ENCODE measurements at regions not wholly inside any gene's neighbourhood (a gene's known extent, or its start where the extent isn't known, plus 50 kb on each side); places are given as distances from the start of the nearest gene placed in this dataset.
"Not testable (repeated sequence)": the region's sequence is repeated elsewhere in the genome, so short reads cannot be mapped to it uniquely, and the experiment has no call there.

DNA sequence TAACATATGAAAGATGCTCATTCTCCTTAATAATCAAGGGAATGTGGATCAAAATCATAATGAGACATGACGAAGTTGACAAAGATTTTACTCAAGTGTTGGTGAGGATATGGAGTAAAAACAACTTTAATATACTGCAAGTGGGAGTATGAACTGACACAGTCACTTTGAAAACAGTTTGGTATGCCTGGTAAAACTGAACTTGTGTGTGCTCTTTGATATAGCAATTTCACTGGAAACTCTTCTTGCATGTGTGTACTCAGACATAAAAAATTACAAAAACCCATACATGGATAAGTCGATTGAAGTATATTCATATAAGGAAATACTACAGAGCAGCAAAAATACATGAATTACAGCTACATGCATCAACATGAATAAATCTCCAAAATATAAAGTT, 182.5 kb downstream of the NFKBIZ start:
- H3K9me3 ChIP-seq (ENCODE audit: control insufficient read depth, low read length): no peaks in the 10 kb centered on the region
- H3K4me1 ChIP-seq (ENCODE audit: control insufficient read depth, insufficient read depth, low read length): no peaks in the 10 kb centered on the region
- H3K4me3 ChIP-seq (ENCODE audit: low read length): no peak overlapping the region
- H3K27me3 ChIP-seq (ENCODE audit: control insufficient read depth, insufficient read depth, low read length): no peaks in the 10 kb centered on the region
- no peak overlapping the region for H3K9ac ChIP-seq (ENCODE audit: low read length)
- H3K36me3 ChIP-seq (ENCODE audit: control insufficient read depth, insufficient read depth, low read length): no peaks in the 10 kb centered on the region

DNA sequence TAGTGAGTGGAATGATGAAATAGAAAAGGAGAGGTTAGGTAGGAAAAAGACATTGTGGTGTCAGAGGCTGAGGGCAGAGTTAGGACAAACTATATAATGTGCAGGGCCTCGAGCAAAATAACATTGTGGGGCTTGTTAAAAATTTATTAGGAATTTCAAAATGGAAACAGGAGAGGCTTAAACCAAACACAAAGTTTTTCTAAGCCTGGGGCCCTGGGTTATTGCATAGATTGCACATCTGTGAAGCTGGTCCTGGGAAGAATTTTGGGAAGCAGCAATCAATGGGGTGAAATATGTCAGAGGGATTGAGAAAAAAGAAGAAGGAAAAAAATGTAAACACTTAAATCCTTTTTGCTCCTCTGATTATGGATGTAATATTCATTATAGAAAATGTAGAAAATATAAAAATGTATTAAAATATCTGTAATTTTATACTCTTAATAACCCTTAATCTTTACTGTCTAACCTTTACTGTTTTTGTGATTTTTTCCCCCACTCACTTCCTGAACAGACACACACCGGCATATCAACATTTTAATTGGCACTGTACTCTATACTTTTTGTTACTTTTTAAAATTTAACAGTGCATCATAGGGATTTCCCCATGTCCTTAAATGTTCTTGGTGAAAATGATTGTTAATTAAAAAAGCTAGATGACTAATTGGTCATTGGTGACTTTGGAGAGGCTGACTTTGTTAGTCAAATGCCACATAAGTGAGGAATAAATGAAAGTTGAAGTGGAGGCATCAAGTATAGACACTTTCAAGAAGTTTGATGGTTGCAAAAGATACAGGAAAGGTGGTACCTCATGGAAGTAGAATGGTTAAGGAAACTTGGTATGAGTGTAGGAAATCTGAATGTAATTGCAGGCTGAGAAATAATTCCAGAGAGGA, 183.4 kb downstream of the NFKBIZ start:
- Histone ChIP-seq H3K9ac (ENCODE audit: low read length) (no peak overlapping the region), H3K36me3 (ENCODE audit: control insufficient read depth, insufficient read depth, low read length) (no peaks in the 10 kb centered on the region), H3K9me3 (ENCODE audit: control insufficient read depth, low read length) (no peaks in the 10 kb centered on the region), H3K27me3 (ENCODE audit: control insufficient read depth, insufficient read depth, low read length) (no peaks in the 10 kb centered on the region), H3K4me3 (ENCODE audit: low read length) (no peak overlapping the region), H3K4me1 (ENCODE audit: control insufficient read depth, insufficient read depth, low read length) (no peaks in the 10 kb centered on the region)

DNA sequence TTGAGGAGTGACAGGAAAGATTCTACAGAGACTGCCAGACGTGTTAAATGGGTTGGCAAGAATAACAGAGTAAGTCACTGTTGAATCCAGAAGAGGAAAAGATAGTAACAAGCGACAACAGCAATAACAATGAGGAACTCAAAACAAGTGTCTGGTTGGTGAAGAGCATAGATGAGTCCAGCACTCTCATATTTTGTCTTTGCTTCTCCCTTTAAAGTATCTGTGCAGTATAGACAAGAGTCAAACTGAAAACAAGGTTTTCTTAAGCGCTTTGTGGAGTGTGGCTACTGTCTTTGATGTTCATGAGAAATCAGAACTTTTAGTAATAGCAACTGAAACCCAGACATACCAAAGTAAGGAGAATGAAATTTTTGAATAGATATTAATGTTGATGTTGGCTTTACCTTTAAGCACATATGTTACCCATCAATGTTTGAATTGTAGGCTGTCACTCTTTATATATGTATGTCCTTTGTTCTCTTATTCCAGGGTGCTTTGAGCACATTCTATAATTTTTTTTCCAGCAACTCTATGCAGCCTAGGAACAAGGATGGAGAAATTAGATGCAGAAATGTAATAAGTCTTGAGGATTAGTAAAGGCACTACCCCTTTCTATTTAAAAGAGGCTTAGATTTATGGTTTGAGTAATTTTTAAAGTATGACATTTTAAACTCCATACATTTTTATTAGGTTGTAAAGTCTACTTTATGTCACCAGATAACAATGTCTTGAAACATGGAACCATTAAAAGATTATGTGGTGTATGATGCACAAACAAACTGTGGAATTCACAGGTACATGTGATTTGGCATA, 185.5 kb downstream of the NFKBIZ start:
- Histone ChIP-seq H3K4me1 (ENCODE audit: control insufficient read depth, insufficient read depth, low read length) (no peaks in the 10 kb centered on the region), H3K4me3 (ENCODE audit: low read length) (no peak overlapping the region), H3K36me3 (ENCODE audit: control insufficient read depth, insufficient read depth, low read length) (no peaks in the 10 kb centered on the region), H3K9me3 (ENCODE audit: control insufficient read depth, low read length) (no peaks in the 10 kb centered on the region), H3K9ac (ENCODE audit: low read length) (no peak overlapping the region), H3K27me3 (ENCODE audit: control insufficient read depth, insufficient read depth, low read length) (no peaks in the 10 kb centered on the region)

DNA sequence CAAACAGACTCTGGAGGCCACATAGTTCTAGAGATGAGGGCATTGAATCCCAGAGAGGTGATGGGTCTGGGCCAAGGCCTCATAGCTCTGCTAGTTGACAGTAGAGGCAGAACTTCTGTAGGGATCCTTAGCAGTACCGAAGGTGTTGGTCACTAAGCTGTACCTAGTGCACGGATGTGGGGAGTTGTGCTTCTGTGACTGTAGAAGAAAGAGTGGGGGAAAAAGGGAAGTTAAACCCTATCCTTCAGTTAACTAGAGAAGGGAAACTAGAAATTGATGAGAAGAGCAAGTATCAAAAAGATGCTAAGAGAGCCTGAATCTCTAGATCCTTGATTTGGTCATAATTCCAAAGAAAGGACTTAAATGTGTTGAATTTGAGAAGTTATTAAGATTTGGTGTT, 186.7 kb downstream of the NFKBIZ start:
- H3K36me3 ChIP-seq (ENCODE audit: control insufficient read depth, insufficient read depth, low read length): no peaks in the 10 kb centered on the region
- no peaks in the 10 kb centered on the region for H3K4me1 ChIP-seq (ENCODE audit: control insufficient read depth, insufficient read depth, low read length)
- H3K4me3 ChIP-seq (ENCODE audit: low read length): no peak overlapping the region
- no peak overlapping the region for H3K9ac ChIP-seq (ENCODE audit: low read length)
- no peaks in the 10 kb centered on the region for H3K27me3 ChIP-seq (ENCODE audit: control insufficient read depth, insufficient read depth, low read length)
- H3K9me3 ChIP-seq (ENCODE audit: control insufficient read depth, low read length): no peaks in the 10 kb centered on the region

DNA sequence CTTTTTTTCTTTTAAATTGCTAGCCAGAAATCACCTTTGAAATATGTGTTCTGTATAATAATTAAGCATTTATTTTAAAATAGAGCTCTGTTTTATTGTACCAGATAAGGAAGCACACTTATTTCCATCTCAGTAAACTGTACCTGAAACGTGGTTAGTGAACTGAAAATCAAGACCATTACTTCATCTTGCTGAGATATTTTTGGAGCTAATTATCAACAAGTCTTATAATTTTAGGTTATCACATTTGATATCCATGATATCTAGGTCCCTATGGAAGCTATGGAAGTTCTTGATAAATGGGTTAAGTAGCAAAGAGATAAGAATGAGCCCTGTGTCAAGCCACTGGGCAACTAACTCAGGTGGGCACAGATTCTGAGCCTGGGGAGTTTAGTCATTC, 187.2 kb downstream of the NFKBIZ start:
- no peaks in the 10 kb centered on the region for H3K36me3 ChIP-seq (ENCODE audit: control insufficient read depth, insufficient read depth, low read length)
- no peaks in the 10 kb centered on the region for H3K4me1 ChIP-seq (ENCODE audit: control insufficient read depth, insufficient read depth, low read length)
- no peaks in the 10 kb centered on the region for H3K9me3 ChIP-seq (ENCODE audit: control insufficient read depth, low read length)
- H3K27me3 ChIP-seq (ENCODE audit: control insufficient read depth, insufficient read depth, low read length): no peaks in the 10 kb centered on the region
- H3K9ac ChIP-seq (ENCODE audit: low read length): no peak overlapping the region
- H3K4me3 ChIP-seq (ENCODE audit: low read length): no peak overlapping the region

DNA sequence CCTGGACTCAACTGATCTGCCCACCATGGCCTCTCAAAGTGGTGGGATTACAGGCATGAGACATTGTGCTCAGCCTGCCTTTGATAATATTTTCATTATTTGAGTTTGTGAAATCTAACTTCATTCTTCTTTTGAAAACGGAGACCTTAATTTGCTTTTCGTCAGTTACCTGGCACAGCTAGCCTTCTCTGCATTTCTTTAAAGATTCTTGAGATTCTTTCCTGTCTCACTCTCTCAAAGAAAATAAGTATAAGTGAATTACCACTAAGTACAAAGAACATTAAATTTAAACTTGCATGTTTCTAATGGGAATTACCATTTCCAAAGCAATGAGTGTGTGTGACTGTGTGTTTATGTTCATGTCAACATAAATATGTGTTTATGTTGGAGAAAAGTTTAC, 187.9 kb downstream of the NFKBIZ start:
- Histone ChIP-seq H3K27me3 (ENCODE audit: control insufficient read depth, insufficient read depth, low read length) (no peaks in the 10 kb centered on the region), H3K36me3 (ENCODE audit: control insufficient read depth, insufficient read depth, low read length) (no peaks in the 10 kb centered on the region), H3K4me1 (ENCODE audit: control insufficient read depth, insufficient read depth, low read length) (no peaks in the 10 kb centered on the region), H3K9me3 (ENCODE audit: control insufficient read depth, low read length) (no peaks in the 10 kb centered on the region), H3K4me3 (ENCODE audit: low read length) (no peak overlapping the region), H3K9ac (ENCODE audit: low read length) (no peak overlapping the region)

DNA sequence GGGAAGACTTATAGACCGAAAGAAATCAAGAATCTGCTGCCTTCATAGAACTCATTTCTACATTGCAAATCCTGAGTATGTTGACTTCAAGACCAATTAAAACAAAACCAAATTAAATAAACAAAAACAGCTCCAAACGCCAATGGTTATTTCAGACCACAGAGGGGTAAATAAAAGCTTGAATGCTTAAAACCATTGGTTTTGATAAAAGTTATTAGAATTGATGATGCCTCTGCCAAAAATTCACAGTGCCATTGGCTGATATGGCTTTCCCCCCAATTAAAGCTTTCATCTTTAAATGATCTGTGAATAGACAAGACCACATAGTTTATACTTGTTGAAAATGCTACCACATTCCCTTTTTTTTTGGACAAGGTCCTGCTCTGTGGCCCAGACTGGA, 188.5 kb downstream of the NFKBIZ start:
- H3K9me3 ChIP-seq (ENCODE audit: control insufficient read depth, low read length): no peaks in the 10 kb centered on the region
- no peaks in the 10 kb centered on the region for H3K36me3 ChIP-seq (ENCODE audit: control insufficient read depth, insufficient read depth, low read length)
- no peak overlapping the region for H3K4me3 ChIP-seq (ENCODE audit: low read length)
- H3K9ac ChIP-seq (ENCODE audit: low read length): no peak overlapping the region
- no peaks in the 10 kb centered on the region for H3K4me1 ChIP-seq (ENCODE audit: control insufficient read depth, insufficient read depth, low read length)
- no peaks in the 10 kb centered on the region for H3K27me3 ChIP-seq (ENCODE audit: control insufficient read depth, insufficient read depth, low read length)

DNA sequence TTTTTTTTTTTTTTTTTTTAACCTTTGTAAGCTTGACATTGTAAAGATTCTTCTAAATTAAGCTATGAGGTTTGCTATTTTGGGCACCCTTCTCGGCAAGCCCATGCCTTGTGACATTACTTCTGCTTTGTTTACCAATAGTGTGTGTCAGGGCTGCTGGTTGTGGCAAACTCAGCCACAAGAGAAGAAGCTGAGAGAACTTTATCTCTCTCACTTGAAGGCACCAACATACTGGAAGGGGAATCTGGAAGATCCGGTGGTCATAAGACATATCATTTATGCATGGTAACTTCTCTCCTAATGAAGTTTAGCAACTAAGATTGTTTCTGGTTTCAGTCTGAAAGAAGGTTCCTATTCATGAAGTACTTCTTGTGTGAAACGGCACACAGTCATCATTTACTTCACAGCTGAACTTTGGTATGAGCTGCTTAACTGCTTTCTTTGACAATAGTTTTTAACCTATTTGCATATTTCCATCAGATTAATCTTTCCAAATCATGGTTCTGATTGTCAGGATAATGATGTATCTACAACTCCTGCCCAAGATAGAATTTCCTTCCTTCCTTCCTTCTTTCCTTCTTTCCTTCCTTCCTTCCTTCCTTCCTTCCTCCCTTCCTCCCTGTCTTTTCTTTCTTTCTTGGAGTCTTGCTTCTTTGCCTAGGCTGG, 189.3 kb downstream of the NFKBIZ start:
- Histone ChIP-seq H3K36me3 (ENCODE audit: control insufficient read depth, insufficient read depth, low read length) (no peaks in the 10 kb centered on the region), H3K9me3 (ENCODE audit: control insufficient read depth, low read length) (no peaks in the 10 kb centered on the region), H3K4me1 (ENCODE audit: control insufficient read depth, insufficient read depth, low read length) (no peaks in the 10 kb centered on the region), H3K4me3 (ENCODE audit: low read length) (no peak overlapping the region), H3K27me3 (ENCODE audit: control insufficient read depth, insufficient read depth, low read length) (no peaks in the 10 kb centered on the region), H3K9ac (ENCODE audit: low read length) (no peak overlapping the region)

DNA sequence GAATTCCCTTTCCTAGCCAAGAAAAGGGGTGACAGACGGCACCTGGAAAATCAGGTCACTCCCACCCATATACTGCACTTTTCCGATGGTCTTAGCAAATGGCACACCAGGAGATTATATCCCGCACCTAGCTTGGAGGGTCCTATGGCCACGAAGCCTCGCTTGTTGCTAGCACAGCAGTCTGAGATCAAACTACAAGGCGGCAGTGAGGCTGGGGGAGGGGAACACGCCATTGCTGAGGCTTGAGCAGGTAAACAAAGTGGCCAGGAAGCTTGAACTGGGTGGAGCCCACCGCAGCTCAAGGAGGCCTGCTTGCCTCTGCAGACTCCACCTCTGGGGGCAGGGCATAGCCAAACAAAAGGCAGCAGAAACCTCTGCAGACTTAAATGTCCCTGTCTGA, 190.8 kb downstream of the NFKBIZ start:
- not testable (repeated sequence) for H3K36me3 ChIP-seq (ENCODE audit: control insufficient read depth, insufficient read depth, low read length); H3K9me3 ChIP-seq (ENCODE audit: control insufficient read depth, low read length); H3K4me1 ChIP-seq (ENCODE audit: control insufficient read depth, insufficient read depth, low read length); H3K27me3 ChIP-seq (ENCODE audit: control insufficient read depth, insufficient read depth, low read length); H3K4me3 ChIP-seq (ENCODE audit: low read length); H3K9ac ChIP-seq (ENCODE audit: low read length)

DNA sequence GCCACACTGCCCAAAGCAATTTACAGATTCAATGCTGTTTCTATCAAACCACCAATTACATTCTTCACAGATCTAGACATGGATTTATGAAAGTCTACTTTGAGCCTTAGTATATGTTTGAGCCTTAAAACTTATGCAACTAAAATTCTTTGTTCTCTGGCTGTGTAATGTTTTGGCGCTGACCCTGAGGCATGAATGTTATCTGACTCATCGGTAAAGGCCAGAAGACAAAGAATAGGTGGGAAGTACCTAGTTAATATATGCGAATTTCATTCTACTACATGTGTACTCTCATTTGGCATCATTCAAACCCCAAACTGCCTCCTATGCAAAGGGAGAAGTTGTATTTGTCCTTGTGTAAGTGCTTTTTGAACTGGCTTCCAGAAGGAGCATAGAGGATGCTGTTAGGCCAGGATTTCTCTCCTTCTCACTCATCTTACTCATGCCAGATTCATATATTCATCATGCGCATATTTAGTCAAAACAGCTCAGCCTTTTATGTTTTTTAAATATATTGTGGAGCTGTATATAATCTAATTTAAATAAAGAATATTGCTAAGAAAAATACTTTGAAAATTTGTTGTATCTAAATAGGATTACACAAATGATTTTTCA, 204.2 kb downstream of the NFKBIZ start:
- no peaks in the 10 kb centered on the region for H3K27me3 ChIP-seq (ENCODE audit: control insufficient read depth, insufficient read depth, low read length)
- no peaks in the 10 kb centered on the region for H3K36me3 ChIP-seq (ENCODE audit: control insufficient read depth, insufficient read depth, low read length)
- no peak overlapping the region for H3K9ac ChIP-seq (ENCODE audit: low read length)
- H3K4me1 ChIP-seq (ENCODE audit: control insufficient read depth, insufficient read depth, low read length): no peaks in the 10 kb centered on the region
- H3K9me3 ChIP-seq (ENCODE audit: control insufficient read depth, low read length): no peaks in the 10 kb centered on the region
- no peak overlapping the region for H3K4me3 ChIP-seq (ENCODE audit: low read length)

DNA sequence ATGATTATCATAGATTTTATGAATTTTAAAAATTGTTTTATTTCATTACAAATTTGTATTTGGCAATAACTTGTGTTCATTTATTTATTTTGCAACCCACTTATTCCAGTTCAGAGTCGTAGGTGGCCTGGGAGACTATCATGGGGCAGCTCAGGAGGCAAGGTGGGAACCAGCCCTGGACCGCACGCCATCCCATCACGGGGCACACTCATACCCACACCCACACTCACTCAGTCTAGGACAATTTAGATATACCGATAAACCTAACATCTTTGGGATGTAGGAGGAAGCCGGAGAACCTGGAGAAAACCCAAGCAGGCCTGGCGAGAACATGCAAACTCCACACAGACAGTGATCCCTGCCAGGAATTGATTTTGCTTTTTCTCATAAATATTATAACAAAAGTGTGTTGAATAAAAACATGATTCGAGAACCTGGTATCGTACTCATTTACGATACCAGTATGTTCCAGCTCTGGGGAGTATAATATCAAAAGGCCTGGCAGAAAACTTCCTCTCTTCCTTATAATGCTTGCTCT, 205.3 kb downstream of the NFKBIZ start:
- Histone ChIP-seq H3K27me3 (ENCODE audit: control insufficient read depth, insufficient read depth, low read length) (no peaks in the 10 kb centered on the region), H3K4me3 (ENCODE audit: low read length) (no peak overlapping the region), H3K4me1 (ENCODE audit: control insufficient read depth, insufficient read depth, low read length) (no peaks in the 10 kb centered on the region), H3K36me3 (ENCODE audit: control insufficient read depth, insufficient read depth, low read length) (no peaks in the 10 kb centered on the region), H3K9me3 (ENCODE audit: control insufficient read depth, low read length) (no peaks in the 10 kb centered on the region), H3K9ac (ENCODE audit: low read length) (no peak overlapping the region)

Measured in mucosa of stomach (tissue), 1 donor.